Urinary bladder (tissue), 3 donors: ENCODE measurements at regions not wholly inside any gene's neighbourhood (a gene's known extent, or its start where the extent isn't known, plus 50 kb on each side); places are given as distances from the start of the nearest gene placed in this dataset.
"Not testable (repeated sequence)": the region's sequence is repeated elsewhere in the genome, so short reads cannot be mapped to it uniquely, and the experiment has no call there.

Source experiments
- DNase-seq: peaks from one replicate; pipeline ENCODE4 v3.0.0-alpha.2; 2015; ENCODE audit errors: extremely low spot score
- H3K27ac ChIP-seq: one replicate; pipeline ENCODE4 v1.5.1; 2013; ENCODE audit warnings: low read depth, mild to moderate bottlenecking, moderate library complexity
- H3K36me3 ChIP-seq: one replicate; pipeline ENCODE4 v1.6.1; 2013; ENCODE audit warnings: mild to moderate bottlenecking, moderate library complexity; ENCODE audit not compliant: insufficient read depth
- H3K4me1 ChIP-seq: one replicate; pipeline ENCODE4 v1.6.1; 2013; ENCODE audit warnings: mild to moderate bottlenecking, moderate library complexity; ENCODE audit not compliant: insufficient read depth
- H3K4me3 ChIP-seq: one replicate; pipeline ENCODE4 v1.5.1; 2013; ENCODE audit warnings: low read depth, low read length
- WGBS: extraction: QIAGEN DNeasy Blood & Tissue Kit; methylation state at CpG from one replicate; pipeline ENCODE4 v1.1.7; 2013; 5-methylcytosine and 5-hydroxymethylcytosine counted together
- donor health status: healthy with polysubstance abuse.
- donor health status: healthy.

DNA sequence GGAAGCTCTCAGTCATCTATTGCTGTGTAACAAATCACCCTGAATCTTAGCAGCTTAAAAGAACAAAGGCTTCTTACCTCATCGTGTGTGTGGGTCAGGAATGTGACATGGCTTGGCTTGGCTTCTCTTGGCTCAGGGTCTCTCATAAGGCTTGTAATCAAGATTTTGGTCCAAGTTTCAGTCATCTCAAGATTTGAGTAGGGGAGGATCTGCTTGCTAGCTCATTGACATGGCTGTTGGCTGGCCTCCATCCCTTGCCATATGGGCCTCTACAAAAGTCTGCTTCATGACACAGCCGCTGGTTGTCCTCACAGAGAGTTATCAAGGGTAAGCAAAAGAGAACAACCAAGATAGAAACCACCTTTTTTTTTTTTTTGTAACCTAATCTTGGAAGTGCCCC is 207.7 kb downstream of the PTPRC start:
- H3K36me3 ChIP-seq = no peaks in the 10 kb centered on the region
- no peak overlapping the region for H3K4me3 ChIP-seq
- 74% methylated on average over 2 of the region's 2 CpGs for WGBS
- H3K27ac ChIP-seq = no peak overlapping the region
- DNase-seq = no peak
- no peaks in the 10 kb centered on the region for H3K4me1 ChIP-seq

DNA sequence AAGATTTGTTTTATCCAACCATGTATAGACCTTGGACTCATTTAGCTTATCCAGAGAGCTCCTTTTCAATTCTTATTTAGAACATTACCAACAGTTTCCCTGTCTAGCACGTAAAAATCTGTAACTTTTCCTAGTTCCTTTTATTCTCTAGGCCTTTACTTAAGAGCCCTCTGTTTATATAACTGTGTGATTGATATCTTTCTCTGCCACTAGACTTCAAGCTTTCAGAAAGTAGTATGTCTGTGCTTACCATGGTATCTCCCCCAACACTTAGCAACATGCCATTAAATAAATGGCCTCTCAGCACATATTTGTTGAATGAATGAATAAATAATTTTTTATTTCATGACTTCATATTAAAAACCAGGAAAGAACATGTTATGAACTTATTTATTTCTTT is 209.4 kb downstream of the PTPRC start:
- DNase-seq = no peak
- whole genome bisulfite sequencing = 75% methylated on average over 1 of the region's 1 CpG
- Histone ChIP-seq H3K4me3 (no peak overlapping the region), H3K4me1 (no peaks in the 10 kb centered on the region), H3K27ac (no peak overlapping the region), H3K36me3 (no peaks in the 10 kb centered on the region)

DNA sequence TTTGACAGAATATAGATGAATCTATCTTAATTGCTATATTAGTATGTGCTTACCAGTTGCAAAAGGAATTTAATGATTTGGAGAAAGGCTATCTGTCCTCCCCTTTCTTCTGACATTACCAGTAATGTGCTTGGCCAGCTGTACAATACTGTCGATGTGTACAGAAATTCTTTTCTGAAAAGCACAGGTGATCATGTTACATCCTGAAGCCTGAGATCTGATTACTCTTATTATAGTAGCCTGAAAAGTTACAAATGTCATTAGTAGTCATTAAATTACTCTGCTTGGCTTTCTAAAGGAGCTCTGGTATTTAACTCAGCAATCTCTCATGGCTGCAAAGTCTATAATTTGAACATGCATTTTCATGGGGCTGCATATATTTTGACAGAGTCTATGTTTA is 209.8 kb downstream of the PTPRC start:
- 59% methylated on average over 1 of the region's 1 CpG for WGBS
- no peak overlapping the region for H3K27ac ChIP-seq
- no peak for DNase-seq

DNA sequence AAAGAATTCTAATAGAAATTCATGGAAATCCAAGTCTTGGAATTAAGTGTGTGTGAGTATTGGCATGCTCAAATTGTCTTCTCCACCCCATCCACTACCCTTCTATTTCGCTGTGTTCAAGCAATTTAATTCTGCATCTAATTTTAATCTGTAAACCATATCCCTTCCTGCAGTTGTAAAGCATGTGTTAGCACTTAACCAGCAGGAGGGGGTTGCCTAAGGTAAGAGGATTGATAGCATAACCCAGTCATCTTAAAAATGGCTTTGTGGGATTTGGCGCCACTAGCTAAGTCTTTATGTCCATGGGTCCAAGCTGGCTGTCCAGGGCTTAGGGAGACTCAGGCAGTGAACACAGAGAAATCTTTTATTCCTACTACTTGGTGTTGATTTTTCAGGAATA is 210.3 kb downstream of the PTPRC start:
- no peak for DNase-seq
- WGBS = 85% methylated on average over 2 of the region's 2 CpGs
- no peak overlapping the region for H3K4me3 ChIP-seq
- no peaks in the 10 kb centered on the region for H3K36me3 ChIP-seq
- no peak overlapping the region for H3K27ac ChIP-seq
- H3K4me1 ChIP-seq = no peaks in the 10 kb centered on the region

More for the DNA sequence above, 209.8 kb downstream of the PTPRC start:
- Histone ChIP-seq H3K4me1 (no peaks in the 10 kb centered on the region), H3K4me3 (no peak overlapping the region), H3K36me3 (no peaks in the 10 kb centered on the region)

DNA sequence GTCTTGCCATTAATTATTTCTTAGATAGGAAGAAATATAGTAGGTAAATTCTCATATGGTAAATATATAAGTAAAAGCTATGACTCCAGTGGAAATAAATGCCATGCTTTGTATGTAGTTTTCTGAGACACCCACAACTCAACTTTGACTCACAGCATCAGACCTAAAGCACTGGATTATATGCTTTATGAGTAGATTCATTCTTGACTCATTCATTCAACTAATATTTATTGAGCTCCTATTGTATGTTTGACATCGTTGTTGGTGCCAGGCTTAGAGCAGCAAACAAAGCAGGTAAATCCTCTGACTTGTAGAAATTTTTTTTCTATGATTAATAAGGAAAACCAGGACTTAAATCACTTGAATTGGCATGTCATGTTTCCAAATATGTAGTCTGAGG is 211.4 kb downstream of the PTPRC start:
- WGBS = 90% methylated on average over 1 of the region's 1 CpG
- Histone ChIP-seq H3K27ac (no peak overlapping the region), H3K36me3 (no peaks in the 10 kb centered on the region), H3K4me3 (no peak overlapping the region), H3K4me1 (no peaks in the 10 kb centered on the region)
- no peak for DNase-seq

DNA sequence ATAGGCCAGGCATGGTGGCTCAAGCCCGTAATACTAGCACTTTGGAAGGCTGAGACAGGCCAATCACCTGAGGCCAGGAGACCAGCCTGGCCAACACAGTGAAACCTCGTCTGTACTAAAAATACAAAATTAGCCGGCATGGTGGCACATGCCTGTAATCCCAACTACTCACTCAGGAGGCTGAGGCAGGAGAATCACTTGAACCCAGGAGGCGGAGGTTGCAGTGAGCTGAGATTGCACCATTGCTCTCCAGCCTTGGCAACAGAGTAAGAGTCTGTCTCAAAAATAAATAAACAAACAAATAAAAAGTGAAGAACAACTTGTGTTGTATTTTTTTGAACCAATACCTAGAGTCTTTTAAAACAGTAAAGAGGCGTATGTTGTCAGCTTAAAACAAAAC is 212.1 kb downstream of the PTPRC start:
- H3K27ac ChIP-seq, H3K4me3 ChIP-seq, DNase-seq, H3K4me1 ChIP-seq, H3K36me3 ChIP-seq: not testable (repeated sequence)
- 94% methylated on average over 5 of the region's 5 CpGs for WGBS

DNA sequence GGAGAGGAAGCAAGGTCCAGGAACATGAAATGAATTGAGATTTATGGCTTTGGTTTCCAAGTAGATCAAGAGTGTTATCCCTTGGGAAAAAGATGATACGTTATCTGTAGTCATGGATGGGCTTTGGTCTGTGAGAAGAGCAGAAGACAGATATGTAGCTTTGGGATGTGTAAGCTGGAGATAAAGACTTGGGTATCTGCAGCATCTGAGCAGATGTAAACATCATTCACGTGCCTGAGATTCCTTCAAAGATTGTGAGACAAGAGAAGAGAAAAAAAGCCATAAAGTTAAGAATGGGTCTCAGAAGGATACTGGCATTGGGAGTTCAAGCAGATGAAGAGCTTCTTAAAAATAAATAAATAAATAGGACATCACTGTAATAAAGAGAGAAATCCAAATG is 217.8 kb downstream of the PTPRC start:
- DNase-seq = no peak
- 46% methylated on average over 2 of the region's 2 CpGs for WGBS
- H3K4me1 ChIP-seq = no peaks in the 10 kb centered on the region
- no peak overlapping the region for H3K4me3 ChIP-seq
- no peaks in the 10 kb centered on the region for H3K36me3 ChIP-seq
- no peak overlapping the region for H3K27ac ChIP-seq

DNA sequence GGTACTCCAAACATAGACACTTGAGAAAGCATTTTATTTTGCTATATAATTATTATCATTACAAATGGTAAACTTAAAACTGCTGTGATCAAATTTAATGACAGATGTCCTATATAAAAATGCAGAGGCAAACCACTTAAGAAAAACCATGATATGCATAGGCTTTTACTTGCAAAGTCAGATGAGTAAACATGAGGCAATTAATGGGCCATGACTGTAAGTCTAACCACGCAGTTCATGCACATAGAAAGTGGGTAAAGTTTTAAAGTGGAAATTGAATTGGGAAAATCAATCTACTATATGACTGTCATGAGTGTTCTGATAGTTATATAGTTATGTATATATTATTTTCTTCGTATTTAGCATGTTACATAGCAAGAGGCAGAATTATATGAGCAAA is 219.2 kb downstream of the PTPRC start:
- 97% methylated on average over 2 of the region's 2 CpGs for WGBS
- no peaks in the 10 kb centered on the region for H3K36me3 ChIP-seq
- no peak overlapping the region for H3K4me3 ChIP-seq
- H3K4me1 ChIP-seq = no peaks in the 10 kb centered on the region
- H3K27ac ChIP-seq = no peak overlapping the region
- no peak for DNase-seq

DNA sequence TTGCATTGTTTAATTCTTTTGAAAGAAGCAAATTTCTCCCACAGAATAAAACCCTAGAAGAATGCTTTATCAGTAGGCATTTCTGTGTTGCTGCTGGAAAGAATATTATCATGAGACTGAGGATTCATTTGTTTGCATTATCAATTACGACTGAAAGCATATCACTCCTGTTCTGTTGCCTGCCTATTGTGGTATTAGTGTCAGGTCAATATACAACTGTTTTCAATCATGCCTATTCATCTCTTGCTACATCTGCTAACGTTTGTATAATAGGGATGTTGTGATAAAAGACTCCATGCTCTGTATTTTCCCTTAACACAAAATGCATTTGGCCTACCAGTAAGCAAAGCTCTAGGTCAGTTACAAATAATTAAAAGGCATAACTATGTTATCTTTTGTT is 221.5 kb downstream of the PTPRC start:
- Histone ChIP-seq H3K27ac (no peak overlapping the region), H3K36me3 (no peaks in the 10 kb centered on the region), H3K4me1 (no peaks in the 10 kb centered on the region), H3K4me3 (no peak overlapping the region)
- 62% methylated on average over 2 of the region's 2 CpGs for WGBS
- DNase-seq = no peak

DNA sequence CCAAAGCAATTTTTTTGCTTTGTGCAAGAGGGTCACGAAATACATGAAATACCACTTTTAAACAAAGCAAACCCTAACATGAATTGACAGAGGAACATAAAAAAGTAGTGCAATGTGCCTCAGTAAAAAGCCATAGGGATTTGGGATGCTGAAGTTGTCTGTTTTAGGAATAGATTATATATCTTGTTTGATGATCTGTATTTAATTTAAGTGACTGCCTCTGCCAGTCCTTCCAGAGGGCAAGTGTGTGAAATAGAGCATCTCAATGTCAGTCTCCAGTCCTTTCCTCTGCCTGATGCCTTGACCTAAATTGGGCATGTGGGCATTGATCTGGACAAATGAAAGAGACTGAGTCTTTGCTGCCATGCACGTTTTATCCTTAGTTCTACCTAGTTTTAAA is 222.8 kb downstream of the PTPRC start:
- H3K4me3 ChIP-seq = no peak overlapping the region
- H3K27ac ChIP-seq = no peak overlapping the region
- H3K36me3 ChIP-seq = no peaks in the 10 kb centered on the region
- no peak for DNase-seq
- no peaks in the 10 kb centered on the region for H3K4me1 ChIP-seq
- WGBS = 76% methylated on average over 2 of the region's 2 CpGs

DNA sequence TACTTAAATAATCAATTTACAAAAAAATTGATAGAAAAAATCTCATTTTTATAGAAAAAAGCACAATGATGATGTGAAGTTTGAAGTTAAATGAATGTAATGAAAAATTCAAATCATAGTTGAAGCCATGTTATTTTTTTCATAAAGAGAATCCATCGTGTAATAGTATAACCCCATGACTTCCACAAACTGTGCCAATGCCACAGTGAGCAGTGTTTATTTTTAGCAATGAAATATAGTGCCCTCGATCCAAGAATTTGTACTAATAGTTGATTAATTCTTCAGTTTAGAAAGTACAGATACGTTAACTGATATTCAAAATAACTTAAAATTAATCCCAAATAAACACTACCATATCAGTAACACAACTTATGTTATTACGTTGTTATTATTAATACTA is 225.9 kb downstream of the PTPRC start:
- Histone ChIP-seq H3K36me3 (no peaks in the 10 kb centered on the region), H3K4me3 (no peak overlapping the region), H3K4me1 (no peaks in the 10 kb centered on the region), H3K27ac (no peak overlapping the region)
- no peak for DNase-seq
- 79% methylated on average over 4 of the region's 4 CpGs for WGBS

DNA sequence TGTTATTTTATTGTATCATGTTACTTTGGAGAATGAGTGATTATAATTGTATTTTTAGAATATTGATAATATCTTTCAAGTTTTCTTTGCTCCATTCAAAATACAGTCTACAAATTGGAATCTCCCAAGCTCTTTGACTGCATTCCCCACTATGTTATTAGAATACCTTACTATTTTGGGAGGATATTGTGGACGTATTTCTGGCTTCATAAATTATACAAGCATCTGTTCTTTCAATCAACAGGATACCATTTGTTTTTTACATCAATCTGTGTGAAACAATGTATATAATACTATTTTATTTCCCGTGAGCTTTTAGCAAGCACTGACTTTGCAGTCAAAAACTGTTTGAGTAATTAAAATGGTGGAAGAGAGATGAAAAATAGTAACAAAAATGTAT is 226.5 kb downstream of the PTPRC start:
- no peaks in the 10 kb centered on the region for H3K4me1 ChIP-seq
- H3K4me3 ChIP-seq = no peak overlapping the region
- H3K36me3 ChIP-seq = no peaks in the 10 kb centered on the region
- WGBS = 64% methylated on average over 2 of the region's 2 CpGs
- no peak for DNase-seq
- no peak overlapping the region for H3K27ac ChIP-seq

DNA sequence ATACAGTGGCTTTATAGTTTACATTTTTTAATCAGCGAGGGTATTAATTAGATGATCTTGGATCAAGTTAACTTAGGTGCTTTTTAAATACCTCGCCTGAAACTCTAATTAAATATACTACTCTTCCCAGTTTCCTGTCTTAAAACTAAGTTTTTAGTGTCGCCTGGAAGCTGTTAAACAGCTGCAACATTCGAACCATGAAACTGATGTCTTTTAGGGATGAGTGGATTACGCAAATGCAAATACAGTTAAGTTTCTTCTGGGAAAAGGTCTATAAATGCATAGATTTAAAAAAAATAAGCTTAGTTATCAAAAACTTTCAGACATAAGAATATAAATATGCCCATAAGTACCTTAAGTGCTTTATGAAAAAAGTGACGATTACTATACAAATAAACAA is 228.3 kb downstream of the PTPRC start:
- no peaks in the 10 kb centered on the region for H3K4me1 ChIP-seq
- no peaks in the 10 kb centered on the region for H3K36me3 ChIP-seq
- H3K4me3 ChIP-seq = no peak overlapping the region
- DNase-seq = no peak
- H3K27ac ChIP-seq = no peak overlapping the region
- WGBS = 64% methylated on average over 6 of the region's 6 CpGs

DNA sequence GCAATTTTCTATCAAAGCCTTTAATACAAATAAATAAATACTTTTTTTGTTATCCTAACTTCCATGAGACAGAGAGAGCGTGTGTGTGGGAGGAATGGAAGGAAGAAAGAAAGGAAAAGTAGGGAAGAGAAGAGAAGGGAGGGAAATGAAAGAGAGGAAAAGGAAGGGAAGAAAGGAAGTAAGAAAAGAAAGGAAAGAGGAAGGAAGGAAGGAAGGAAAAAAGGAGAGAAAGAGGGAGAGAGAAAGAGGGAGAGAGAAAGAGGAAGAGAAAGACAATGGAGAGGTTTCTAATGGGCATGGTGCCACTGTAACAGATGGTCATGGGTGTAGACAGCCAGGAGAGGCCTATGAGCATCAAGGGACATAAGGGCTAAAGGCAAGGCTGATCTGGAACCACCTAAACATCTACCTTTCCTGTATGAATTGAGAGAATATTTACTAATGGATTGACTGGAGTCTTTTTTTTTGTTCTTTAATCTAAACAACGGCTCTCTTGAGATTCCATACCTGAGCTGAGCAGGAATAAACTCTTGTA is 234.9 kb downstream of the PTPRC start:
- no peak for DNase-seq
- WGBS = 95% methylated on average over 2 of the region's 2 CpGs

DNA sequence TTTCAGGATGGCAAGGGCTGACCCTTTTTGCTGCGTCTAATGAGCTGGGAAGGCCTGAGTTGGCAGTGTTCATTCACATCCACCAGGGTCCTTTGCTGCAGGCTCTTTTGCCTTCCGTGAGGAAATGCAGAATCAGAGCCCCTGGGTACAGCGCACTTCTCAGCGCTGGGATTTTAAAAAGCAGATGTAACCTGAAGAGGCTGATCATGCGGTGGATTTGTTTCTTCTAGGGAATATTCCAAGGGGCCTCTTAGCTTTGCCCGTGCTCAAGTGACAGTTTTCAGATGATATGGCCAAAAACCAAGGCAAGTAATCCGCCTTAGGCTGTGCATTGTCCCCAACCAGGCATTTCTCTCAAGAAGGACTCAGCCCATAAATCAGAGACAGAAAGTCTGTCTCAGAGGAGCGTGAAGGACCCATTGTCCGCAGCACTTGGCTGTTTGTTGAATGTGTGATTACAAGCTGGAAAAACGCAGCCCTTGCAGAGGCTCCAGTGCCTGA is 237.6 kb downstream of the PTPRC start:
- WGBS = 69% methylated on average over 10 of the region's 10 CpGs
- no peak overlapping the region for H3K4me3 ChIP-seq
- no peaks in the 10 kb centered on the region for H3K36me3 ChIP-seq
- H3K4me1 ChIP-seq = no peaks in the 10 kb centered on the region
- no peak overlapping the region for H3K27ac ChIP-seq
- DNase-seq = no peak

More for the DNA sequence above, 234.9 kb downstream of the PTPRC start:
- Histone ChIP-seq H3K36me3 (no peaks in the 10 kb centered on the region), H3K27ac (no peak overlapping the region), H3K4me3 (no peak overlapping the region), H3K4me1 (no peaks in the 10 kb centered on the region)
